HG03432 (cell line): ENCODE measurements at regions not wholly inside any gene's neighbourhood (a gene's known extent, or its start where the extent isn't known, plus 50 kb on each side); places are given as distances from the start of the nearest gene placed in this dataset.

ENCODE experiments used
- ATAC-seq: cut with Tn5 transposase; IDR thresholded peaks from one replicate; pipeline ENCODE4 v1.9.1; 2021; ENCODE audit warnings: mild to moderate bottlenecking, moderate library complexity; ENCODE audit not compliant: unreplicated experiment

DNA sequence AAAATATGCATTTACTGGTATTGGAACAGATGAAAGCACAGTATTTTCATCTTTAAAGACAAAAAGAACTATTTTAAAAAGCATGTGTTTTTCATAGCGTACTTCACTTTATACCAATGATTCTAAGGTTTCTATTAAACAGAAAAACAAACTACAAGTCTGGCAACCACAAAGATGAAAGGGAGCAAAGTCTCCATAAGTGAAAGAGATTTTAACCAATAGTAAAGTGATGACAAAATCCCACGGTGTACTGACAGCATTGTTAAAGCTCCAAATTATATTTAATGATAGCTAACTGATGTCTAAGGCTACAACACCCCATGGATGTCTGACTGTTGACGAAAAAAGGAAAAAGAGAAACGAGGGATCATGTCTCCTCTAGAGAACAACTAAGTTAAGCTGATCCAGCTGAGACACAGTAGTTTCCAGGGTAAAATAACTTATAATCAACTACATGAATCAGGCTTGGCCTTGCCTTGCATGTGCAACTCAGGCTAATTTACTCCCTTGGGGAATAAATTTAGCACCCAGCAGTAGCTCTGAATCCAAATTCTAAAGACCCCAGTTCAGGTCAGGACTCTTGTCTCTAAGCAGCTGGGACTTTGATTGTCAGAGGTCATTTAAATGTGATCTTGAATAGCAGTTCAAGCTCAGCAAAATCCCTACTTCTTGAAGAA lies 56.0 kb upstream of the TAB2 start:
- no peak for ATAC-seq

GRCh38 chr6:149263321-149263720 lies 54.2 kb upstream of the TAB2 start:
- ATAC-seq = no peak

- ATAC-seq = no peak
These were observed 52.9 kb upstream of the TAB2 start for GRCh38 chr6:149264629-149265028.

- no peak for ATAC-seq
These were observed 51.6 kb upstream of the TAB2 start for GRCh38 chr6:149265945-149266344.

- peak; percentile 84 for ATAC-seq
These were observed 50.9 kb upstream of the TAB2 start for GRCh38 chr6:149266659-149267058.

GRCh38 chr6:149267072-149267471 lies 50.4 kb upstream of the TAB2 start:
- ATAC-seq = no peak

DNA sequence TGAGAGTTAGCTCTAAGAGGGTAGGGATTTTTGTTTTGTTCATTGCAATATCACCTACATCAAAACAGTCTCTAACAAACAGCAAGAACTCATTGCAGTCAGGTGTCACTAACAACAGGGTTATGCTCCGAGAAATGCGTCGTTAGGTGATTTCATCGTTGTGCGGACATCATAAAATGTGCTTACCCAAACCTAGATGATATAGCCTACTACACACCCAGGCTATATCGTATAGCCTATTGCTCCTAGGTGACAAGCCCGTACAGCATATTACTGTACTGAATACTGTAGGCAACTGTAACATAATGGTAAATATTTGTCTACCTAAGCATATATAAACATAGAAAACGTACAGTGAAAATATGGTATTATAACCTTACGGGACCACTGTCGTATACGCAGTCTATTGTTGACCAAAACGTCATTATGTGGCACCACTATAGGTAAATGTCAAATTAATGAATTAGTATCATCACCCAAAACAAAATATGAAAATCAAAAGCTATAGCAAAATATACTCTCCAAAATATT lies 49.9 kb upstream of the TAB2 start:
- ATAC-seq = no peak
